Nephron progenitor cell (in vitro differentiated cells): ENCODE measurements at regions not wholly inside any gene's neighbourhood (a gene's known extent, or its start where the extent isn't known, plus 50 kb on each side); places are given as distances from the start of the nearest gene placed in this dataset.

Experiments
- DNase-seq: peaks from one replicate; pipeline ENCODE4 v3.0.0; 2021
- H3K27ac Mint-ChIP-seq: 2 replicates; pipeline ENCODE4 v1.8.0; 2021; ENCODE audit warnings: mild to moderate bottlenecking, moderate library complexity, mixed read lengths
- H3K27me3 Mint-ChIP-seq: 2 replicates; pipeline ENCODE4 v1.8.0; 2021; ENCODE audit warnings: mild to moderate bottlenecking, low read depth, mixed read lengths; ENCODE audit not compliant: poor library complexity
- H3K36me3 Mint-ChIP-seq: 2 replicates; pipeline ENCODE4 v1.8.0; 2021; ENCODE audit warnings: low read depth, mixed read lengths
- H3K4me1 Mint-ChIP-seq: 2 replicates; pipeline ENCODE4 v1.8.0; 2021; ENCODE audit warnings: mixed read lengths
- H3K4me3 Mint-ChIP-seq: 2 replicates; pipeline ENCODE4 v1.8.0; 2021; ENCODE audit warnings: mild to moderate bottlenecking, moderate library complexity, mixed read lengths
- H3K9me3 Mint-ChIP-seq: 2 replicates; pipeline ENCODE4 v1.8.0; 2021; ENCODE audit warnings: mild to moderate bottlenecking, moderate library complexity, mixed read lengths
- TF ChIP-seq, protein P1 (sequence below): fragments of 200-600 bp; sonication (generic); IDR thresholded peaks from 2 replicates; pipeline ENCODE4 v1.5.0; 2021; ENCODE audit warnings: antibody characterized with exemption

DNA sequence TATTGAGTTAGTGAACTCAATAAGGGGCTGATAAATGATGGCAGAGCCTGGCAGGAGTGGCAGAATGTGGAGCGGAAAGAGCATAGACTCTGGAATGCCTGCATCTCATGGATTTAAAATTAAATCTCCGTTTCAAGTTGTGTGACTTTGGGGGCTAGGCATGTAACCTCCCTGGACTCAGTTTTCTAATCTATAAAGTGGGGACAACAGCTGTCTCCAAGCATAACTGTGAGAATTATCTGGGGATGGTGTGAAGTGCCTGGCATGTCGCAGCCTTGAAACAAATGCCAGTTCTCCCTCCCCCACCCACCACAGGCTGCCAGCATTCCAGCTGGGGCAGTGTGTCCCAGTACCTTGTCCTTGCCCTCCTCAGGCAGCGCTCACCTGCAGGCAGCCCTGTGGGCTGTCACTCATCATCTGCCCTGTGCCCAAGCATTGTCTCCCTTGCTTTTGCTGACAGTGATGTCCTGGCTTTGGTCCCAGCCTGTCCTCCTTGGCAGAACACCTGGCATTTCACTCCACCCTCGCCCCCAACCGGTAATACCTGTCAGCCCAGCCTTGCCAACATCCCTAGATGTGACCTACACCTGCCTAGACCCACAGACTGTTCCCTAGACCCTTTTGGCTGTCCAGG, 129.6 kb downstream of the MRM1 start:
- H3K27me3 Mint-ChIP-seq, result peaks cover 98% of the 10 kb centered on the region

DNA sequence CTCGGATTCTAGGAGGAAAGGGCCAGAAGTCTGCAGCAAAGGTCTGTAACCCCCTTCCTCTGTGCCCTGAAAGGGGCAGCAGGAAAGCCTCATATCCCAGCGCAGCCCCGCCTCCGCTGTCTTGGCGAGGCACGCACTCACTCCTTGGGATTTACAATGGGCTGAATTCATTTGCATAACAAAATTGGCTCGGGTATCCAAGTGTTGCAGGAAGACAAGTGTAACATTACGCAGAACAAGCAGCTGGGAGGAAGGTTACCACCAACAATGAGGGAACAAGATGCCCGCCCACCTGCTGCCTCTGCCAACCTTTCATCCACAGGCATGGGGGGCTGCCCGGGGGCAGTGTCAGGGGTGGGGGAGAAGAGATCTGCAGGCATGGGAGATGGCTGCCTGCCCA, 130.4 kb downstream of the MRM1 start:
- H3K4me3 Mint-ChIP-seq, result peak overlapping the region; percentile 54
- TF ChIP-seq, protein P1, sequence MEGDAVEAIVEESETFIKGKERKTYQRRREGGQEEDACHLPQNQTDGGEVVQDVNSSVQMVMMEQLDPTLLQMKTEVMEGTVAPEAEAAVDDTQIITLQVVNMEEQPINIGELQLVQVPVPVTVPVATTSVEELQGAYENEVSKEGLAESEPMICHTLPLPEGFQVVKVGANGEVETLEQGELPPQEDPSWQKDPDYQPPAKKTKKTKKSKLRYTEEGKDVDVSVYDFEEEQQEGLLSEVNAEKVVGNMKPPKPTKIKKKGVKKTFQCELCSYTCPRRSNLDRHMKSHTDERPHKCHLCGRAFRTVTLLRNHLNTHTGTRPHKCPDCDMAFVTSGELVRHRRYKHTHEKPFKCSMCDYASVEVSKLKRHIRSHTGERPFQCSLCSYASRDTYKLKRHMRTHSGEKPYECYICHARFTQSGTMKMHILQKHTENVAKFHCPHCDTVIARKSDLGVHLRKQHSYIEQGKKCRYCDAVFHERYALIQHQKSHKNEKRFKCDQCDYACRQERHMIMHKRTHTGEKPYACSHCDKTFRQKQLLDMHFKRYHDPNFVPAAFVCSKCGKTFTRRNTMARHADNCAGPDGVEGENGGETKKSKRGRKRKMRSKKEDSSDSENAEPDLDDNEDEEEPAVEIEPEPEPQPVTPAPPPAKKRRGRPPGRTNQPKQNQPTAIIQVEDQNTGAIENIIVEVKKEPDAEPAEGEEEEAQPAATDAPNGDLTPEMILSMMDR, result no peak
- H3K4me1 Mint-ChIP-seq, result peaks cover 44% of the 10 kb centered on the region
- H3K9me3 Mint-ChIP-seq, result no peaks in the 10 kb centered on the region
- DNase-seq, result no peak
- no peak overlapping the region for H3K27ac Mint-ChIP-seq
- no peaks in the 10 kb centered on the region for H3K36me3 Mint-ChIP-seq
- peaks cover 97% of the 10 kb centered on the region for H3K27me3 Mint-ChIP-seq

More for the DNA sequence above, 129.6 kb downstream of the MRM1 start:
- Mint-ChIP-seq H3K9me3 (no peaks in the 10 kb centered on the region), H3K36me3 (no peaks in the 10 kb centered on the region), H3K27ac (no peak overlapping the region), H3K4me1 (peaks cover 39% of the 10 kb centered on the region), H3K4me3 (no peak overlapping the region)
- TF ChIP-seq, protein P1, result no peak
- no peak for DNase-seq

DNA sequence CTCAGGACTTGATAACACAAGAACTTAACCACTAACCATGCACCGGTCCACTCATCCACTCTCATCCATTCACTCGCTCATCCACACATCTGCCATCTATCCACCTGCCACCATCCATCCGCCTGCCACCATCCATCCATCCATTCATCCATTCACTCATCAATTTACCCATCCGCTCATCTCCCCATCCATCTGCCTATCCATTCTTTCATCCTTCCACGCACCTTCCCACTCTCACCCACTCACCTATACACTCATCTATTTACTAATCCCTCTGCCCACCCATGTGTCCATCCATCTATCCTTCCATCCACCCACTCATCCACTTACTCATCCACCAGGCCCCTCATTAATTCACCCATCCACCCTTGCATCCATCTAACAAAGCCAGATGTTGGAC, 131.0 kb downstream of the MRM1 start:
- H3K9me3 Mint-ChIP-seq, result no peaks in the 10 kb centered on the region
- no peak overlapping the region for H3K27ac Mint-ChIP-seq
- TF ChIP-seq, protein P1, result no peak
- H3K27me3 Mint-ChIP-seq, result peaks cover 96% of the 10 kb centered on the region
- no peak overlapping the region for H3K4me3 Mint-ChIP-seq
- DNase-seq, result no peak
- no peaks in the 10 kb centered on the region for H3K36me3 Mint-ChIP-seq
- peaks cover 41% of the 10 kb centered on the region for H3K4me1 Mint-ChIP-seq

DNA sequence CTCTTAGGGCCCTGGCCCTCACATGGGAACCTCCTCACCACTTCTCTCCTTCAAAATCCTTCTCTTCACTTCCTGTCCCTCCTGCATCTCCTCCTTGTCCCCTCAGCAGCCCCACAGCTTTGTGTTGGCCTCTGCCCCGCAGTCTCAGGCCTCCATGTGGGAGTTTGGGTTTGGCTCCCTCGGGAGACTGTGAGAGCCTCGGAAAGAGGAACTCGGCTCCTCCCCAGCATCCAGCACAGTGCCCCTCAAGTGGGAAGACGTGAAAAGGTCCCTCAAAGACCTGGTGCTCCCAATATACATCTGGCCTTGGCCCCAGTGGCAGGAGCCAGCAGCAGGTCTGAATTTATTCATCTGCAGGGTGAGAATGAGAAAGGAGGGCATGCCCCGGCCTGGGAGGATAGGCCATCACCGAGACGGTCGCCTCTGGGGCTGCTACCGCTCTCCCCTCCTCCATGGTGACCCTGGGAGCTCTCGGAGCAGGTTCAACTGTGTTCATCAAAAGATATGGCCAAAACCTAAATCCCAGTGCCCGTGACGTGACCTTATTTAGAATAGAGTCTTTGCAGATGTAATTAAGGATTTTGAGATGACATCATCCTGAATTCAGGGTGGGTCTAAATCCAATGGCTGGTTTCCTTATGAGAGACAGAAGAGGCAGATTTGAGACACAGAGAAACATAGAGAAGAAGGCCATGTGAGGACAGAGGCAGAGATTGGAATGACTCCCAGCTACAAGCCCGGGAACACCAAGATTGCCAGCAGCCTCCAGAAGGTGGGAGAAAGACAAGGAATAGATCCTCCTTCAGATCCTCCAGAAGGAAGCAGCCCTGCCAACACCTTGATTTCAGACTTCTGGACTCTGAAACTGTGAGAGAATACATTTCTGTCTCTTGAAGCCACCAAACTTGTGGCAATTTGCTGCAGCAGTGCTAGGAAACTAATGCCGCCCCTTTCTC, 135.1 kb downstream of the MRM1 start:
- H3K27ac Mint-ChIP-seq, result no peak overlapping the region
- DNase-seq, result no peak
- no peaks in the 10 kb centered on the region for H3K9me3 Mint-ChIP-seq
- no peak overlapping the region for H3K4me3 Mint-ChIP-seq
- H3K27me3 Mint-ChIP-seq, result peaks cover 89% of the 10 kb centered on the region
- no peaks in the 10 kb centered on the region for H3K36me3 Mint-ChIP-seq
- H3K4me1 Mint-ChIP-seq, result peaks cover 17% of the 10 kb centered on the region
- TF ChIP-seq, protein P1, result no peak

DNA sequence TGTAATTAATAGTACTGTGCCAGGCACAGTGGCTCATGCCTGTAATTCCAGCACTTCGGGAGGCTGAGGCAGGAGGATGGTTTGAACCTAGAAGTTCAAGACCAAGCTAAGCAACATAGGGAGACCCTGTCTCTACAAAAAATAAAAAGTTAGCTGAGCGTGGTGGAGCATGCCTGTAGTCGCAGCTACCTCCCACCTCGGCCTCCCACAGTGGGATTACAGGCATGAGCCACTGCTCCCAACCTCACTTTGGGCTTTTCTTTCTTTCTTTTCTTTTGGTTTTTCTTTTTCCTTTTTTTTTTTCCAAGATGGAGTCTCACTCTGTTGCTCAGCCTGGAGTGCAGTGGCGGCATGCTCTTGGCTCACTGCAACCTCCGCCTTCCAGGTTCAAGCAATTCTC, 137.8 kb downstream of the MRM1 start:
- peaks cover 69% of the 10 kb centered on the region for H3K27me3 Mint-ChIP-seq

More for the DNA sequence above, 137.8 kb downstream of the MRM1 start:
- H3K9me3 Mint-ChIP-seq, result peaks cover 3% of the 10 kb centered on the region
- TF ChIP-seq, protein P1, result no peak
- DNase-seq, result no peak
- H3K4me1 Mint-ChIP-seq, result peaks cover 17% of the 10 kb centered on the region
- H3K4me3 Mint-ChIP-seq, result no peak overlapping the region
- H3K36me3 Mint-ChIP-seq, result no peaks in the 10 kb centered on the region
- H3K27ac Mint-ChIP-seq, result no peak overlapping the region
